ENCODE measurements at regions not wholly inside any gene's neighbourhood (a gene's known extent, or its start where the extent isn't known, plus 50 kb on each side); places are given as distances from the start of the nearest gene placed in this dataset.
"Not testable (repeated sequence)": the region's sequence is repeated elsewhere in the genome, so short reads cannot be mapped to it uniquely, and the experiment has no call there.

GRCh38 chr16:88188171-88188895, 194.4 kb upstream of the ZNF469 start:
- not testable (repeated sequence) for TF ChIP-seq EZH2 (IDR thresholded peaks at IDR 0.05; ENCODE audit: insufficient read depth, poor library complexity, severe bottlenecking); EZH2phosphoT487 (IDR thresholded peaks at IDR 0.05; ENCODE audit: insufficient read depth, low read depth)

Measured in GM23248 (cell line).